NOMO-1 treated with DMSO at 0.1 percent for 48 hours (cell line): ENCODE measurements at regions not wholly inside any gene's neighbourhood (a gene's known extent, or its start where the extent isn't known, plus 50 kb on each side); places are given as distances from the start of the nearest gene placed in this dataset.

Experiments used
- DNase-seq: peaks from one replicate; lab custom pipeline; 2025; ENCODE audit not compliant: unreplicated experiment; lab: John Stamatoyannopoulos, UW

DNA sequence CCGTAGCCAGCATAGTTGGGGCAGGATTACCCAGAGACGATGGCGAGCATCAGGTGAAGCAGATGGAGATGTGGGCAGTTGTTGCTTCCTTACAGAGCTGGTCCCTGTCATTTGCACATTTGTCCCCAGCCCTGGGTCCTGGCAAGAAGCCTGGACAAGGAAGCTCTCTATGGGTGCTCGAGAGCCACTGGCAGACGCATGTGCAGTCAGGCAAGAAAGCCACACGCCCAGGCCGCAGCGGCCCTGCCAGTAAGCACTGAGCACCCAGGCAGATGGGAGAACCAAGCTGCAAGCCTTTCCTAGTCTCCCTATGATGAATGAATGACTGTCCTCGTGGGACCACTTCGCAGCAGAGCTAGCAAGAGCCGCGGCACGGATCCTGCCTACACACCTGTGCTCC lies 182.8 kb downstream of the FOXO1 start:
- no peak for DNase-seq

DNA sequence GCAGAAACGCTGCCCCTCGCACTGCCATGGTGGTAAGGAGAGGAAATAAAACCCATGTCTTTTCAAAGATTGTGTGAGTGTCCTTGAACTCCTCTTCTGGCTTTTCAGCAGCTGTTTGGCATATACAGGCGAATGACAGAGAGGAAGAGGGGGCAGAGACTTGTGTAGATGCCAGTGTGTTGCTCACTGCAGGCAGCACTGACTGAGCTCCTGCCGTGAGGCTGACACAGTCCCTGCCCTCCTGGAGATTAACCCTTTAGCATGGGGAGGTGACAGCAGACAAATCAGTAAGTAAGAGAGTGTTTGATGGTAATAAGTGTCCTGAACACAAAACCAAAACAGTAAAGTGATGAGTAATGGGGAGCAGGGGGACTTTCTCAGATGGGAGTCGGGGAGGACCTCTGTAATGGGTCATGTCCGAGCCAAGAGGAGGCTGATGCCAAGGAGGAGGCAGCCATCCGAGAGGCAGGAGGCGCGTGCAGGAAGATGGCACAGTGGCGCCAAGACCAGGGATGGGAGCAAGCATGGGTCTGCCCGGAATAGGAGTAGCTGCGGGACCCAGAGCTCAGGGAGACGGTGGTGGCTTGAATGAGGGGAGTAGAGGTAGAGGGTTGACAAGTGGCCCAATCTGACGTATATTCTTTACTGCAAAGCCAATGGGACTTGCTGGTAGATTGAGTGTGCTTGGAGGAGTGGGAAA lies 182.2 kb downstream of the FOXO1 start:
- no peak for DNase-seq

GRCh38 chr13:40484974-40485373 lies 181.5 kb downstream of the FOXO1 start:
- no peak for DNase-seq

GRCh38 chr13:40485611-40486517 lies 180.6 kb downstream of the FOXO1 start:
- no peak for DNase-seq

- DNase-seq = no peak
These were observed 179.8 kb downstream of the FOXO1 start for GRCh38 chr13:40486518-40487163.

- DNase-seq = no peak
These were observed 177.5 kb downstream of the FOXO1 start for GRCh38 chr13:40488869-40489391.

GRCh38 chr13:40490086-40490758 lies 176.2 kb downstream of the FOXO1 start:
- DNase-seq = peak; percentile 36

DNA sequence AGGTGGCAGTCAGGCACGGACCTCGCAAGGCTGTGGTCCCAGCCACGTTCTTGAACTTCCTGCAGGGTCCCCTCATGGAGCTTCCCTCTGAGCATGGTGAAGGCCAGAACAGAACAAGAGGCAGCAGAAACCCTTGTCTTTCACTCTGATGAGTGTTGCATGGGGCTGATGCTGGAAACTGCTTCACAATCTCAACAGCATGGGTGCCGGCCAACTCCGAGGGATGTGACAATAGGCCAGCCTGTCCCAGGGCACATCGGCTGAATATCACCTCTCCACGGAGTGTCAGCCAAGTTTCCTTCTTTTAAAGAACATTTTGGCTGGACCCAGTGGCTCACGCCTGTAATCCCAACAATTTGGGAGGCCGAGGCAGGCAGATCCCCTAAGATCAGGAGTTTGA lies 173.9 kb downstream of the FOXO1 start:
- DNase-seq = no peak

- DNase-seq = no peak
These were observed 171.9 kb downstream of the FOXO1 start for GRCh38 chr13:40494513-40494912.

GRCh38 chr13:40494946-40495620 lies 171.4 kb downstream of the FOXO1 start:
- no peak for DNase-seq

DNA sequence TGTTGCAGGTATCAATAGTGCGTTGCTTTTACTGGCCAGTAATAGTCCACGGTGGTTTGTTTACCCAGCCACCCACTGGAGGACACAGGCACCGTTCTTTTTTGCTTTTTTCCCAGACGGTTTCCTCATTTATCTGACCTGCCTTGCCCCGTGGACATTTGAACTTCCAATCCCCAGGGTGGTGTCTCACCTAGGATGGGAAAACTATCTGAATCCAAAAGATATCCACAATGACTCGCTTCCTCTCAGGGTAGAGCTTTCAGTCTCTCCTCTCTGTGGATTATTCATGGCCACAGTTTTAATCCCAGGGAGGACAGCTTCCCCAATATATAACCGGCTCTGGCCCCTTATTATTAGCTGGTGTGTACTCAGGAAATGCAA lies 170.8 kb downstream of the FOXO1 start:
- no peak for DNase-seq

GRCh38 chr13:40496035-40496810 lies 170.2 kb downstream of the FOXO1 start:
- no peak for DNase-seq

GRCh38 chr13:40498461-40498860 lies 168.0 kb downstream of the FOXO1 start:
- DNase-seq = no peak

DNA sequence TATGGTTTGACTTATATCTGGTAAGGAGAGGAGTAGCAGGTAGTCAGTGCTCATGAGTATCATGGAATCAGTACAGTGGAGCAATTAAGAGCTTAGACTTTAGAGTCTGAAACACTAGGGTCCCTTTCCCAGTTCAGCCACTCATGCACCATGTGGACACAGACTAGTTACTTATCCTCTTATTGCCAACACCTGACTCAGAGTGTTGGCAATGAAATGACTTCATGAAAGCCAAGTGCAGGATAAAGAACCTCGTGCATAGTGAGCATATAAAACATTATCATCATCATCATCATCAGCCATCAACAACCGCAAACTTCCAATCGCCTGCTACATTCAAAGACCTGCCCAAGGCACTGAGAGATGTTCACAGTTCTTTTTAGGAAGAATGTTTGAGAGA lies 164.2 kb downstream of the FOXO1 start:
- DNase-seq = no peak

GRCh38 chr13:40503011-40503410 lies 163.4 kb downstream of the FOXO1 start:
- no peak for DNase-seq

DNA sequence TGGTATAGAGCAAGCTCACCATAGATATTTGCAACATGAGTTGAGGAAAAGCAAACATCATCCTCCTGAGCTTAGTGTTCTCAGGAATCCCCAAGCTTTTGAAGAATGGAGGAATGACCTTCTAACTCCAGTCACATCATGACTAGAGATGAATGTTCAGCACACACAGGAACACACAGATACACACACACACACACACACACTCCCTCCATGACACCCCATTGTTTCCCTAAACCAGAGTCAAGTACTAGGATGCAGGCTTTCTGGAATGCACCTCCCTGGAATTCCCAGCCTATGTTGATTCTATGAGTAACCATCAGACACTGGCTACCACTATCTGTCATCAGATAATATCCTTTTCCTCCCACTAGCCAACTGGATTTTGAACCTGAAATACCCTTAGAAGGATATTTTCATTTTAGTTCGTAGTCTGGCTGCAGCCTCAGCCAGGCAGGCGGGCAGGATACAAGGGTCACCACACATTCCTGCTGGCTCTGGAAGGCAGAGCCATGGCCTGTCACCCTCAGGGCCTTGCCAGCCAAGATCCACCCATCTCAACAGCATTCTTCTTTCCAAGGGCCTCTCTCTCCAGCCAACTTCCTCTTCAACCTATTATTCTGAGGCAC lies 162.4 kb downstream of the FOXO1 start:
- no peak for DNase-seq

DNA sequence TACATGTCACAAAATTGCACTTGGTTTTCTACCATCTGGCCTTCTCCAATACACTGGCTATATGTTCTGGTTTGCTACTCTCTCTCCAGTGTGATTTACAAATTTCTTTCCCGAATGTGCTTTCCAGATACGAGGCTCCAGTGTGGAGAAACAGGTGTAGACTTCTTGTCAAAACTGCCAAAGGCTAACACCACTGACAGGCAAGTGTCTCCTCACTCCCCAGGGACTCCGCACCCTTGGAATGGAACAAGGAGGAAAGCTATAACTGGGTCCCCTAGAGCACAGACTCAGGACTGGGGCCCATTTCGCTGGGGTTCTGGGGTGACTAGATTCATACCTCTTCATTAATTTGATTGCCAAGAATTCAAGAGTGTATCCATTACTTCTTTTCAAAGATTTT lies 161.8 kb downstream of the FOXO1 start:
- no peak for DNase-seq

DNA sequence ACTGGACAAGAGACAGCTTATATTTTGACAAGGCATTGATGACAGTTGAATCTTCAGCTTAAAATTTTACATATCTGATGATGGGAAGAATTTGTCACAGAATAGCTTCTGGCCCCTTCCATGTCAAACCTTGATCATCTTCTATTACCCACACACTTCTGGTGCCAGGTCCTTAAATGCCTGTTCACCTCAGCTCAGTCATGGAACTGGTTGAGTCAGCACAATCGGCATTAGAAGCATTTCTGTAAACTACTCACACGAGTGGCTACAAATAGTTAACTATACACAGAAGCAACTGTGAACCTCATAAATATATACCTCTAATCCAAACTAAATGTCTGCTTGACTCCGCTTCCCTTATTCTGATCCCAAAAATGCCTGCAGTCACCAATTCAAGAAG lies 161.2 kb downstream of the FOXO1 start:
- no peak for DNase-seq
